Esophagus muscularis mucosa (tissue), 3 donors: ENCODE measurements at regions not wholly inside any gene's neighbourhood (a gene's known extent, or its start where the extent isn't known, plus 50 kb on each side); places are given as distances from the start of the nearest gene placed in this dataset.

Experiments used
- CTCF ChIP-seq, 3 experiments: fragments of 200-600 bp in 2 of 3; fragments of 450-650 bp in 1 of 3; sonication (generic) in 2 of 3; IDR thresholded peaks; one replicate each; pipeline ENCODE4 v1.5.1; 2017 to 2019; ENCODE audit warnings: antibody characterized with exemption in 3 of 3, mild to moderate bottlenecking in 2 of 3, moderate library complexity in 1 of 3
- POLR2A ChIP-seq: fragments of 450-650 bp; IDR thresholded peaks from one replicate; pipeline ENCODE4 v1.6.1; 2017; ENCODE audit warnings: antibody characterized with exemption, moderate library complexity, mild to moderate bottlenecking, low read depth

- TF ChIP-seq POLR2A (no peak), CTCF (IDR thresholded peaks at IDR 0.05) (no peak)
Observed at GRCh38 chr11:121961321-121961801, 154.7 kb downstream of the BLID start.
